HL-60 (cell line): ENCODE measurements at regions not wholly inside any gene's neighbourhood (a gene's known extent, or its start where the extent isn't known, plus 50 kb on each side); places are given as distances from the start of the nearest gene placed in this dataset.

Experiments
- DNase-seq, 2 experiments: peaks; one replicate each; pipeline ENCODE4 v3.0.0-alpha.2; 2010 to 2020; ENCODE audit warnings: low read depth in 1 of 2, low spot score in 1 of 2
- H3K27ac ChIP-seq: fragments of 250-450 bp; sonication (Bioruptor Pico); replicated peaks from 2 replicates; pipeline ENCODE4 v1.5.1; 2020; ENCODE audit warnings: mild to moderate bottlenecking, moderate library complexity
- H3K27me3 ChIP-seq: fragments of 250-450 bp; sonication (Bioruptor Pico); 2 replicates; pipeline ENCODE4 v1.5.1; 2021; ENCODE audit warnings: mild to moderate bottlenecking, moderate library complexity; ENCODE audit not compliant: insufficient read depth, poor library complexity, severe bottlenecking
- H3K4me3 ChIP-seq: replicated peaks from 2 replicates; pipeline ENCODE4 v1.5.1; 2011; ENCODE audit warnings: mild to moderate bottlenecking, control low read depth, low read length; ENCODE audit not compliant: insufficient read depth
- GABPA ChIP-seq: IDR thresholded peaks from 2 replicates; pipeline ENCODE4 v1.6.1; 2012; ENCODE audit warnings: low read depth
- POLR2AphosphoS5 ChIP-seq: IDR thresholded peaks from 2 replicates; pipeline ENCODE4 v1.6.1; 2012; ENCODE audit warnings: low read depth
- SPI1 ChIP-seq: IDR thresholded peaks from 2 replicates; pipeline ENCODE4 v1.6.1; 2012; ENCODE audit warnings: low read depth, mild to moderate bottlenecking, borderline replicate concordance
- TF ChIP-seq, protein P1 (sequence below): IDR thresholded peaks from one replicate; pipeline ENCODE4 v1.5.1; 2011; ENCODE audit warnings: low read length, control low read depth, inconsistent platforms; ENCODE audit not compliant: insufficient read depth
- TF ChIP-seq, protein P2 (sequence below): IDR thresholded peaks from 2 replicates; pipeline ENCODE4 v1.6.1; 2012; ENCODE audit warnings: low read depth; ENCODE audit not compliant: insufficient replicate concordance

- TF ChIP-seq, protein P1, sequence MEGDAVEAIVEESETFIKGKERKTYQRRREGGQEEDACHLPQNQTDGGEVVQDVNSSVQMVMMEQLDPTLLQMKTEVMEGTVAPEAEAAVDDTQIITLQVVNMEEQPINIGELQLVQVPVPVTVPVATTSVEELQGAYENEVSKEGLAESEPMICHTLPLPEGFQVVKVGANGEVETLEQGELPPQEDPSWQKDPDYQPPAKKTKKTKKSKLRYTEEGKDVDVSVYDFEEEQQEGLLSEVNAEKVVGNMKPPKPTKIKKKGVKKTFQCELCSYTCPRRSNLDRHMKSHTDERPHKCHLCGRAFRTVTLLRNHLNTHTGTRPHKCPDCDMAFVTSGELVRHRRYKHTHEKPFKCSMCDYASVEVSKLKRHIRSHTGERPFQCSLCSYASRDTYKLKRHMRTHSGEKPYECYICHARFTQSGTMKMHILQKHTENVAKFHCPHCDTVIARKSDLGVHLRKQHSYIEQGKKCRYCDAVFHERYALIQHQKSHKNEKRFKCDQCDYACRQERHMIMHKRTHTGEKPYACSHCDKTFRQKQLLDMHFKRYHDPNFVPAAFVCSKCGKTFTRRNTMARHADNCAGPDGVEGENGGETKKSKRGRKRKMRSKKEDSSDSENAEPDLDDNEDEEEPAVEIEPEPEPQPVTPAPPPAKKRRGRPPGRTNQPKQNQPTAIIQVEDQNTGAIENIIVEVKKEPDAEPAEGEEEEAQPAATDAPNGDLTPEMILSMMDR, result no peak
- TF ChIP-seq, protein P2, sequence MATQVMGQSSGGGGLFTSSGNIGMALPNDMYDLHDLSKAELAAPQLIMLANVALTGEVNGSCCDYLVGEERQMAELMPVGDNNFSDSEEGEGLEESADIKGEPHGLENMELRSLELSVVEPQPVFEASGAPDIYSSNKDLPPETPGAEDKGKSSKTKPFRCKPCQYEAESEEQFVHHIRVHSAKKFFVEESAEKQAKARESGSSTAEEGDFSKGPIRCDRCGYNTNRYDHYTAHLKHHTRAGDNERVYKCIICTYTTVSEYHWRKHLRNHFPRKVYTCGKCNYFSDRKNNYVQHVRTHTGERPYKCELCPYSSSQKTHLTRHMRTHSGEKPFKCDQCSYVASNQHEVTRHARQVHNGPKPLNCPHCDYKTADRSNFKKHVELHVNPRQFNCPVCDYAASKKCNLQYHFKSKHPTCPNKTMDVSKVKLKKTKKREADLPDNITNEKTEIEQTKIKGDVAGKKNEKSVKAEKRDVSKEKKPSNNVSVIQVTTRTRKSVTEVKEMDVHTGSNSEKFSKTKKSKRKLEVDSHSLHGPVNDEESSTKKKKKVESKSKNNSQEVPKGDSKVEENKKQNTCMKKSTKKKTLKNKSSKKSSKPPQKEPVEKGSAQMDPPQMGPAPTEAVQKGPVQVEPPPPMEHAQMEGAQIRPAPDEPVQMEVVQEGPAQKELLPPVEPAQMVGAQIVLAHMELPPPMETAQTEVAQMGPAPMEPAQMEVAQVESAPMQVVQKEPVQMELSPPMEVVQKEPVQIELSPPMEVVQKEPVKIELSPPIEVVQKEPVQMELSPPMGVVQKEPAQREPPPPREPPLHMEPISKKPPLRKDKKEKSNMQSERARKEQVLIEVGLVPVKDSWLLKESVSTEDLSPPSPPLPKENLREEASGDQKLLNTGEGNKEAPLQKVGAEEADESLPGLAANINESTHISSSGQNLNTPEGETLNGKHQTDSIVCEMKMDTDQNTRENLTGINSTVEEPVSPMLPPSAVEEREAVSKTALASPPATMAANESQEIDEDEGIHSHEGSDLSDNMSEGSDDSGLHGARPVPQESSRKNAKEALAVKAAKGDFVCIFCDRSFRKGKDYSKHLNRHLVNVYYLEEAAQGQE, result no peak
- TF ChIP-seq GABPA (no peak), POLR2AphosphoS5 (no peak), SPI1 (no peak)
- Histone ChIP-seq H3K27me3 (no peaks in the 10 kb centered on the region), H3K4me3 (no peak overlapping the region), H3K27ac (no peak overlapping the region)
- DNase-seq, result no peak
These were observed 174.9 kb downstream of the QDPR start for GRCh38 chr4:17336986-17337385.

DNA sequence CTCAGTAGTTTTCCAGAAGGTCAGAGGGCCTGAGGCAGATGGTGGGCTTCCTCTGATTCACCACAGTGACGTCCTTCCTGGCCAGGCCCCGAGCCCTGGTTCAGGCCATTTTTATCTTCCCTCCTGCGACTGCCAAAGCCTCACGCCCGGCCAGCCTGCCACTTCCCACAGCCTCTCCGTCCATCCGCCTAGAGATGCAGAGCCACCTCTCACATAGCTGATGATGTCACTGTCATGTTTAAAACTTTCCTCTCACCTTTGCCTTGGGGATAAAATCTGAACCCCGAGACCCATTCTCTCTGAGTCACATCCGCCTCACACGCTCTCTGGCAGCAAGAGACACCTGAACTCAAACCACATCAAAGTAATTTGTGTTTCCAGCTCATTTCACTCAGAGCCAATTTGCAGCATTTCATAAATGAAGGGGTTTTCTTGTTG is 175.3 kb downstream of the QDPR start:
- Histone ChIP-seq H3K27me3 (no peaks in the 10 kb centered on the region), H3K27ac (no peak overlapping the region)
- DNase-seq, result no peak

GRCh38 chr4:17336069-17336468 is 175.8 kb downstream of the QDPR start:
- no peak for DNase-seq
- Histone ChIP-seq H3K27me3 (no peaks in the 10 kb centered on the region), H3K4me3 (no peak overlapping the region), H3K27ac (no peak overlapping the region)
- TF ChIP-seq, protein P1, result no peak
- no peak for TF ChIP-seq SPI1
- TF ChIP-seq POLR2AphosphoS5, result no peak
- TF ChIP-seq GABPA, result no peak
- TF ChIP-seq, protein P2, result no peak

More for the DNA sequence above, 175.3 kb downstream of the QDPR start:
- TF ChIP-seq, protein P2, result no peak
- TF ChIP-seq SPI1 (no peak), GABPA (no peak), POLR2AphosphoS5 (no peak)
- TF ChIP-seq, protein P1, result no peak
- H3K4me3 ChIP-seq, result no peak overlapping the region
